Progenitor cell of endocrine pancreas (in vitro differentiated cells): ENCODE measurements at regions not wholly inside any gene's neighbourhood (a gene's known extent, or its start where the extent isn't known, plus 50 kb on each side); places are given as distances from the start of the nearest gene placed in this dataset.

Experiments
- DNase-seq: peaks from one replicate; pipeline ENCODE4 v3.0.0; 2021; ENCODE audit warnings: low spot score; ENCODE audit not compliant: unreplicated experiment
- H3K27ac Mint-ChIP-seq: 2 replicates; pipeline ENCODE4 v1.8.0; 2021; ENCODE audit warnings: mild to moderate bottlenecking, moderate library complexity, mixed read lengths
- H3K27me3 Mint-ChIP-seq: 2 replicates; pipeline ENCODE4 v1.8.0; 2021; ENCODE audit warnings: mixed read lengths
- H3K36me3 Mint-ChIP-seq: 2 replicates; pipeline ENCODE4 v1.8.0; 2022; ENCODE audit warnings: mixed read lengths; ENCODE audit not compliant: insufficient read depth
- H3K4me1 Mint-ChIP-seq: 2 replicates; pipeline ENCODE4 v1.8.0; 2021; ENCODE audit warnings: low read depth, mixed read lengths
- H3K4me3 Mint-ChIP-seq: 2 replicates; pipeline ENCODE4 v1.8.0; 2021; ENCODE audit warnings: low read depth, mild to moderate bottlenecking, moderate library complexity, mixed read lengths
- H3K9me3 Mint-ChIP-seq: 2 replicates; pipeline ENCODE4 v1.8.0; 2021; ENCODE audit warnings: low read depth, mixed read lengths
- TF ChIP-seq, protein P1 (sequence below): fragments of 200-600 bp; sonication (generic); IDR thresholded peaks from one replicate; pipeline ENCODE4 v1.5.0; 2021; ENCODE audit warnings: antibody characterized with exemption, mild to moderate bottlenecking; ENCODE audit not compliant: unreplicated experiment

- no peak overlapping the region for H3K4me3 Mint-ChIP-seq
- DNase-seq: no peak
- TF ChIP-seq, protein P1, sequence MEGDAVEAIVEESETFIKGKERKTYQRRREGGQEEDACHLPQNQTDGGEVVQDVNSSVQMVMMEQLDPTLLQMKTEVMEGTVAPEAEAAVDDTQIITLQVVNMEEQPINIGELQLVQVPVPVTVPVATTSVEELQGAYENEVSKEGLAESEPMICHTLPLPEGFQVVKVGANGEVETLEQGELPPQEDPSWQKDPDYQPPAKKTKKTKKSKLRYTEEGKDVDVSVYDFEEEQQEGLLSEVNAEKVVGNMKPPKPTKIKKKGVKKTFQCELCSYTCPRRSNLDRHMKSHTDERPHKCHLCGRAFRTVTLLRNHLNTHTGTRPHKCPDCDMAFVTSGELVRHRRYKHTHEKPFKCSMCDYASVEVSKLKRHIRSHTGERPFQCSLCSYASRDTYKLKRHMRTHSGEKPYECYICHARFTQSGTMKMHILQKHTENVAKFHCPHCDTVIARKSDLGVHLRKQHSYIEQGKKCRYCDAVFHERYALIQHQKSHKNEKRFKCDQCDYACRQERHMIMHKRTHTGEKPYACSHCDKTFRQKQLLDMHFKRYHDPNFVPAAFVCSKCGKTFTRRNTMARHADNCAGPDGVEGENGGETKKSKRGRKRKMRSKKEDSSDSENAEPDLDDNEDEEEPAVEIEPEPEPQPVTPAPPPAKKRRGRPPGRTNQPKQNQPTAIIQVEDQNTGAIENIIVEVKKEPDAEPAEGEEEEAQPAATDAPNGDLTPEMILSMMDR: no peak
- H3K4me1 Mint-ChIP-seq: peaks cover 14% of the 10 kb centered on the region
- H3K36me3 Mint-ChIP-seq: no peaks in the 10 kb centered on the region
- H3K27ac Mint-ChIP-seq: no peak overlapping the region
- H3K27me3 Mint-ChIP-seq: peaks cover 2% of the 10 kb centered on the region
- H3K9me3 Mint-ChIP-seq: no peaks in the 10 kb centered on the region
These were observed 62.8 kb upstream of the SLC39A10 start for GRCh38 chr2:195594248-195594647.

GRCh38 chr2:195592105-195592504 is 64.9 kb upstream of the SLC39A10 start:
- H3K4me1 Mint-ChIP-seq: peaks cover 14% of the 10 kb centered on the region
- TF ChIP-seq, protein P1: no peak
- no peak overlapping the region for H3K27ac Mint-ChIP-seq
- no peak overlapping the region for H3K4me3 Mint-ChIP-seq
- no peak for DNase-seq
- no peaks in the 10 kb centered on the region for H3K9me3 Mint-ChIP-seq
- peaks cover 2% of the 10 kb centered on the region for H3K27me3 Mint-ChIP-seq
- no peaks in the 10 kb centered on the region for H3K36me3 Mint-ChIP-seq

GRCh38 chr2:195590861-195591205 is 66.2 kb upstream of the SLC39A10 start:
- no peak overlapping the region for H3K27ac Mint-ChIP-seq
- H3K27me3 Mint-ChIP-seq: peaks cover 2% of the 10 kb centered on the region
- H3K4me3 Mint-ChIP-seq: no peak overlapping the region
- H3K9me3 Mint-ChIP-seq: no peaks in the 10 kb centered on the region
- no peaks in the 10 kb centered on the region for H3K36me3 Mint-ChIP-seq
- DNase-seq: no peak
- TF ChIP-seq, protein P1: no peak
- peaks cover 14% of the 10 kb centered on the region for H3K4me1 Mint-ChIP-seq

DNA sequence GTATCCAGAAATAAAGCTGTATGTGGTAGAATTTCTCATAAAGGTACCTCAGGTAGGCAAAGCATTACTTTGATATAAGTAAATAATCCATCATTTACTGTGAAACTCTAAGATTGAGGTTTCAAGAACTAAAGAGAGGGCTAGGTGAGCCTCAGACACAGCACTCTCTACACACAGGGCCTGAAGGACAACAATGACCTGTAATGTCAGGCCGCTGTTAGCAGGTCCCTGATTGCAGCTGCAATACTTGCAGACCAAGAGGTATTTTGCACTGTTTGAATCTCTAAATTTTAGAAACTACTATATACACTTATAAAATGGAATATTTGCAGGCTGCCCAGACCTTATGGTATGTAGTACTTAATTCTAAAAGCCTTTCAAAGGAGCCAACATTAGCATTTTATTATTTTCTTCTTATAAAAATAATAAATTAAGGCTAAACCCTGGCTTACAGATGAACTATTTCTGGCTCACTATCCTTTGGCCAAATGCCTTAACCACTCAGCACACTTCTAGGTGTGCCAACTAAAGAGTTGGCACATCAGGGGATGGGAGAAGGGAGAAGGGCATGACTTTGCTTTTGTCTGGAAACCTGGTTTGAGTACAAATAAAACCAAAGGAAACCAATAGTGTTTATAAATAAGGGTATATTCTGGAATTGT is 66.7 kb upstream of the SLC39A10 start:
- TF ChIP-seq, protein P1: no peak
- Mint-ChIP-seq H3K27me3 (no peaks in the 10 kb centered on the region), H3K9me3 (no peaks in the 10 kb centered on the region), H3K4me3 (no peak overlapping the region), H3K27ac (no peak overlapping the region), H3K4me1 (peaks cover 11% of the 10 kb centered on the region), H3K36me3 (no peaks in the 10 kb centered on the region)
- DNase-seq: no peak

DNA sequence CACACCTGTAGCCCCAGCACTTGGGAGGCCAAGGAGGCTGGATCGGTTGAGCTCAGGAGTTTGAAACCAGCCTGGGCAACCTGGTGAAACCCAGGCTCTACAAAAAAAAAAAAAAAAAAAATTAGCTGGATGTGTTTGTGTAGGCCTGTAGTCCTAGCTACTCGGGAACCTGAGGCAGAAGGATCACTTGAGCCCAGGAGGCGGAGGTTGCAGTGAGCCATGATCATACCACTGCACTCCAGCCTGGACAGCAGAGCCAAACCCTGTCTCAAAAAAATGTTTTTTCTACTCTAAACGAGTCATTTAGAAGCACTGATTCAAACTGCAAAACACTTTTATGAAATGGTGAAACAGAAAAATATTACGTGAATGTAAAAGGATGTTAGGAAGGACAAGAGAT is 69.1 kb upstream of the SLC39A10 start:
- TF ChIP-seq, protein P1: no peak
- H3K4me3 Mint-ChIP-seq: no peak overlapping the region
- H3K27me3 Mint-ChIP-seq: no peaks in the 10 kb centered on the region
- DNase-seq: no peak
- no peaks in the 10 kb centered on the region for H3K9me3 Mint-ChIP-seq
- H3K4me1 Mint-ChIP-seq: peaks cover 1% of the 10 kb centered on the region
- no peak overlapping the region for H3K27ac Mint-ChIP-seq
- H3K36me3 Mint-ChIP-seq: no peaks in the 10 kb centered on the region
